ENCODE measurements at regions not wholly inside any gene's neighbourhood (a gene's known extent, or its start where the extent isn't known, plus 50 kb on each side); places are given as distances from the start of the nearest gene placed in this dataset.
"Not testable (repeated sequence)": the region's sequence is repeated elsewhere in the genome, so short reads cannot be mapped to it uniquely, and the experiment has no call there.

DNA sequence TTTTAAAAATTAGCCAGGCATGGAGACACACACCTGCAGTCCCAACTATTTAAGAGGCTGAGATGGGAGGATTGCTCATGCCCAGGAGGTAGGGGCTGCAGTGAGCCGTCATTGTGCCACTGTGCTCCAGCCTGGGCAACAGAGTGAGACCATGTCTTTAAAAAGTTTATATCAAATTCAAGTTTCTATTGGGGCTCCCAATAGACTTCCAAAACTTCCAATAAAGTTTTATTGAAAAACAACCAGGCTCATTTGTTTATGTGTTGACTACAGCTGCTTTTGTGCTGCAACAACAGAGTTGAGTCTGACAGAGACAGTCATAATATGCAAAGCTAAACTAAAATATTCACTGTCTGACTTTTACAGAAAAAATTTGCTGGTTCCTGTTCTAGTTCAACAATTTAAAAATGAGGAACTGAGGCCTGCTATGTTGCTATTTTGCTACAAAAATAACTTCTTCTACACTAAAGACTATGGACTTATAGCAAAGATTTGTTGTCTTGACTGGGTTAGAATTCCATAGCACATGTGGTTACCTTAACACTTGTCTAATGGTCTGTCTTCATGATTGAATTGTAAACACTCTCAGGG, 63.3 kb upstream of the RELL1 start:
- ATAC-seq (ENCODE audit: poor library complexity) (no peak), DNase-seq (no peak)
- no peak overlapping the region for H3K27ac Mint-ChIP-seq
- Histone ChIP-seq H3K27me3 (ENCODE audit: control insufficient read depth in 1 of 2, insufficient read depth in 2 of 2, low read length in 2 of 2) (no peaks in the 10 kb centered on the region), H3K27ac (ENCODE audit: low read depth in 1 of 2, low read length in 2 of 2) (no peak overlapping the region), H3K4me1 (ENCODE audit: insufficient read depth, low read length) (peaks cover 5% of the 10 kb centered on the region), H3K4me3 (ENCODE audit: low read length) (no peak overlapping the region), H3K9me3 (ENCODE audit: control insufficient read depth in 1 of 2, insufficient read depth in 1 of 2, low read length in 2 of 2) (no peaks in the 10 kb centered on the region), H3K36me3 (ENCODE audit: insufficient read depth, low read length) (no peaks in the 10 kb centered on the region)
- intact Hi-C loops (cut with DNase I, micrococcal nuclease) = no loop called here
- H3K4me3 Mint-ChIP-seq = no peak overlapping the region
- ChIA-PET CTCF (no interaction called here), POLR2A (no interaction called here)
- H3K36me3 Mint-ChIP-seq (ENCODE audit: low read depth) = no peaks in the 10 kb centered on the region
- H3K9me3 Mint-ChIP-seq = no peaks in the 10 kb centered on the region
- TF ChIP-seq, protein P1, sequence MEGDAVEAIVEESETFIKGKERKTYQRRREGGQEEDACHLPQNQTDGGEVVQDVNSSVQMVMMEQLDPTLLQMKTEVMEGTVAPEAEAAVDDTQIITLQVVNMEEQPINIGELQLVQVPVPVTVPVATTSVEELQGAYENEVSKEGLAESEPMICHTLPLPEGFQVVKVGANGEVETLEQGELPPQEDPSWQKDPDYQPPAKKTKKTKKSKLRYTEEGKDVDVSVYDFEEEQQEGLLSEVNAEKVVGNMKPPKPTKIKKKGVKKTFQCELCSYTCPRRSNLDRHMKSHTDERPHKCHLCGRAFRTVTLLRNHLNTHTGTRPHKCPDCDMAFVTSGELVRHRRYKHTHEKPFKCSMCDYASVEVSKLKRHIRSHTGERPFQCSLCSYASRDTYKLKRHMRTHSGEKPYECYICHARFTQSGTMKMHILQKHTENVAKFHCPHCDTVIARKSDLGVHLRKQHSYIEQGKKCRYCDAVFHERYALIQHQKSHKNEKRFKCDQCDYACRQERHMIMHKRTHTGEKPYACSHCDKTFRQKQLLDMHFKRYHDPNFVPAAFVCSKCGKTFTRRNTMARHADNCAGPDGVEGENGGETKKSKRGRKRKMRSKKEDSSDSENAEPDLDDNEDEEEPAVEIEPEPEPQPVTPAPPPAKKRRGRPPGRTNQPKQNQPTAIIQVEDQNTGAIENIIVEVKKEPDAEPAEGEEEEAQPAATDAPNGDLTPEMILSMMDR (IDR thresholded peaks at IDR 0.05) = no peak
- no peaks in the 10 kb centered on the region for H3K27me3 Mint-ChIP-seq
- H3K4me1 Mint-ChIP-seq (ENCODE audit: low read depth) = peaks cover 18% of the 10 kb centered on the region

DNA sequence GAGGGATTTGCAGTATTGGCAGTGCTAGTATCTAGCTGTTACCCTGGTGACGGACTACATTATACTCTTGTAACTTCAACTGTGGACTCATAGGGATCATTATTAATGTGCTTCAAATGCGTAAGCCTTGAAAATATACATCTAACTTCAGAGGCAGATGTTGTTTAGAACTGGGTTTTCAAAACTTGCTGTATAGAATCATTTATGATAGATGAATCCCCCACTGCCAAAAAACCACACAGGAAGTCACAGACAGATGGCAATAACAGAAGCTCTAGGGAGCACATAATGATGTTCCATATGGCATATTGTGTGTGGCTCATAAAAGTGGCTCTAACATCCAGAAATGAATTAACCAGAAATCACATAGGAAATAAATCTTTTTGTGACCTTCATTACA, 62.3 kb upstream of the RELL1 start:
- Mint-ChIP-seq H3K27me3 (no peaks in the 10 kb centered on the region), H3K27ac (no peak overlapping the region), H3K36me3 (ENCODE audit: low read depth) (no peaks in the 10 kb centered on the region), H3K4me1 (ENCODE audit: low read depth) (peaks cover 10% of the 10 kb centered on the region), H3K4me3 (no peak overlapping the region), H3K9me3 (no peaks in the 10 kb centered on the region)
- no peaks in the 10 kb centered on the region for H3K27me3 ChIP-seq (ENCODE audit: control insufficient read depth in 1 of 2, insufficient read depth in 2 of 2, low read length in 2 of 2)
- intact Hi-C loops (cut with DNase I, micrococcal nuclease) = no loop called here
- ChIA-PET CTCF (no interaction called here), POLR2A (interaction anchor here (1.0 kb wide), 1 partner anchor 10 kb away, joined by 5 read pairs; no protein-coding TSS in a partner anchor)
- no peak for ATAC-seq (ENCODE audit: poor library complexity)
- DNase-seq = no peak
- no peaks in the 10 kb centered on the region for H3K9me3 ChIP-seq (ENCODE audit: control insufficient read depth in 1 of 2, insufficient read depth in 1 of 2, low read length in 2 of 2)
- no peaks in the 10 kb centered on the region for H3K36me3 ChIP-seq (ENCODE audit: insufficient read depth, low read length)
- no peaks in the 10 kb centered on the region for H3K4me1 ChIP-seq (ENCODE audit: insufficient read depth, low read length)
- TF ChIP-seq, protein P1 (IDR thresholded peaks at IDR 0.05) = no peak
- no peak overlapping the region for H3K27ac ChIP-seq (ENCODE audit: low read depth in 1 of 2, low read length in 2 of 2)
- H3K4me3 ChIP-seq (ENCODE audit: low read length) = no peak overlapping the region

DNA sequence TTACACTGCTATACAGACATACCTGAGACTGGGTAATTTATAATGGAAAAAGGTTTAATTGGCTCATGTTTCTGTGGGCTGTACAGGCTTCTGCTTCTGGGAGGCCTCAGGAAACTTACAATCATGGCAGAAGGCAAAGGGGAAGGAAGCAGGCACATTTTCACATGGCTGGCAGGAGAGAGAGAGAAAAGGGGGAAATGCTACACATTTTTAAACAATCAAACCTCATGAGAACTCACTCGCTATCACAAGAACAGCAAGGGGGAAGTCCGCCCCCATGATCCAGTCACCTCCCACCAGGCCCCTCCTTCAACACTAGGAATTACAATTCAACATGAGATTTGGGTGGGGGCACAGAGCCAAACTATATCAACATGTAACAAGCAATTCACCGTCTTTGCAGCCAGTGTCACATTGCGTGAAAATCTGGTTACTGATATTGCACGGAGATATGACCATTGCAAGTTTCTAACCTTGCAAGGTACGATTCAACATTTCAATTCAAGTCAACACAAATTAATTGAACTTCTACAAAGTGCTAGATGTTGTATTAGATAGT, 61.7 kb upstream of the RELL1 start:
- no peak overlapping the region for H3K4me3 Mint-ChIP-seq
- no peak overlapping the region for H3K27ac Mint-ChIP-seq
- CTCF ChIA-PET = no interaction called here

DNA sequence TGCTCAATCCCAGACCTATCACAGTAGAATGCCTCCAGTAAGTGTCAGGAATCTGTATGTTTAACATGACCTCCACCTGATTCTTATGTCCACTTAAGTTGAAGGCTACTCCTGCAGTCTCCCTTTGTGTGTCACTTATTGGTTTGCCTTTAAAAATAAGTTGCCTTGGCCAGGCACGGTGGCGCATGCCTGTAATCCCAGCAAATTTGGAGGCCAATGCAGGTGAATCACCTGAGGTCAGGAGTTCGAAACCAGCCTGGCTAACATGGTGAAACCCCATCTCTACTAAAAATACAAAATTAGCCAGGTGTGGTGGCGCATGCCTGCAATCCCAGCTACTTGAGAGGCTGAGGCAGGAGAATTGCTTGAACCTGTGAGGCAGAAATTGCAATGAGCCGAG, 60.7 kb upstream of the RELL1 start:
- CTCF ChIA-PET; H3K9me3 Mint-ChIP-seq; H3K4me1 ChIP-seq (ENCODE audit: insufficient read depth, low read length); H3K4me3 ChIP-seq (ENCODE audit: low read length); H3K27me3 ChIP-seq (ENCODE audit: control insufficient read depth in 1 of 2, insufficient read depth in 2 of 2, low read length in 2 of 2); H3K36me3 ChIP-seq (ENCODE audit: insufficient read depth, low read length); H3K9me3 ChIP-seq (ENCODE audit: control insufficient read depth in 1 of 2, insufficient read depth in 1 of 2, low read length in 2 of 2); DNase-seq; H3K27me3 Mint-ChIP-seq; H3K27ac ChIP-seq (ENCODE audit: low read depth in 1 of 2, low read length in 2 of 2); H3K36me3 Mint-ChIP-seq (ENCODE audit: low read depth); intact Hi-C loops (cut with DNase I, micrococcal nuclease); POLR2A ChIA-PET; ATAC-seq (ENCODE audit: poor library complexity); H3K4me3 Mint-ChIP-seq; H3K27ac Mint-ChIP-seq: not testable (repeated sequence)
- H3K4me1 Mint-ChIP-seq (ENCODE audit: low read depth) = peaks cover 10% of the 10 kb centered on the region

More for the DNA sequence above, 61.7 kb upstream of the RELL1 start:
- H3K36me3 ChIP-seq (ENCODE audit: insufficient read depth, low read length) = no peaks in the 10 kb centered on the region
- peaks cover 10% of the 10 kb centered on the region for H3K4me1 Mint-ChIP-seq (ENCODE audit: low read depth)
- no peak overlapping the region for H3K4me3 ChIP-seq (ENCODE audit: low read length)
- intact Hi-C loops (cut with DNase I, micrococcal nuclease) = no loop called here
- H3K27ac ChIP-seq (ENCODE audit: low read depth in 1 of 2, low read length in 2 of 2) = no peak overlapping the region
- no peaks in the 10 kb centered on the region for H3K27me3 ChIP-seq (ENCODE audit: control insufficient read depth in 1 of 2, insufficient read depth in 2 of 2, low read length in 2 of 2)
- DNase-seq = no peak
- no peaks in the 10 kb centered on the region for H3K9me3 ChIP-seq (ENCODE audit: control insufficient read depth in 1 of 2, insufficient read depth in 1 of 2, low read length in 2 of 2)
- H3K4me1 ChIP-seq (ENCODE audit: insufficient read depth, low read length) = no peaks in the 10 kb centered on the region
- no peaks in the 10 kb centered on the region for H3K9me3 Mint-ChIP-seq
- H3K36me3 Mint-ChIP-seq (ENCODE audit: low read depth) = no peaks in the 10 kb centered on the region
- no peak for ATAC-seq (ENCODE audit: poor library complexity)
- POLR2A ChIA-PET = interaction anchor here (1.0 kb wide), 1 partner anchor 10 kb away, joined by 5 read pairs; no protein-coding TSS in a partner anchor
- TF ChIP-seq, protein P1 (IDR thresholded peaks at IDR 0.05) = no peak
- H3K27me3 Mint-ChIP-seq = no peaks in the 10 kb centered on the region
